Choroid plexus epithelial cell (primary cell): ENCODE measurements at regions not wholly inside any gene's neighbourhood (a gene's known extent, or its start where the extent isn't known, plus 50 kb on each side); places are given as distances from the start of the nearest gene placed in this dataset.
A peak's percentile ranks its signal among the peaks of the same experiment; 100 is the strongest.

ENCODE experiments used
- DNase-seq: peaks from one replicate; pipeline ENCODE4 v3.0.0-alpha.2; 2010; ENCODE audit warnings: low read depth
- H3K4me3 ChIP-seq: 2 replicates; pipeline ENCODE4 v1.5.1; 2011; ENCODE audit warnings: low read depth, mild to moderate bottlenecking, control low read depth, low read length, moderate library complexity
- CTCF ChIP-seq: conservative IDR thresholded peaks from 2 replicates; pipeline ENCODE4 v1.5.1; 2011; ENCODE audit warnings: low read depth, mild to moderate bottlenecking, control low read depth, inconsistent platforms, low read length, moderate library complexity

- TF ChIP-seq CTCF = no peak
- peak; percentile 54 for DNase-seq
- H3K4me3 ChIP-seq = no peak overlapping the region
Measured at GRCh38 chr18:67794521-67794920, 278.0 kb upstream of the DSEL start.

- no peak overlapping the region for H3K4me3 ChIP-seq
- TF ChIP-seq CTCF = no peak
- no peak for DNase-seq
Measured at GRCh38 chr18:67790527-67790926, 274.0 kb upstream of the DSEL start.

GRCh38 chr18:67789165-67789545, 272.6 kb upstream of the DSEL start:
- TF ChIP-seq CTCF = no peak
- no peak for DNase-seq
- no peak overlapping the region for H3K4me3 ChIP-seq

GRCh38 chr18:67788310-67789164, 272.0 kb upstream of the DSEL start:
- no peak overlapping the region for H3K4me3 ChIP-seq
- TF ChIP-seq CTCF = no peak
- DNase-seq = no peak

GRCh38 chr18:67783196-67783946, 266.9 kb upstream of the DSEL start:
- peak; percentile 85 for DNase-seq
- no peak overlapping the region for H3K4me3 ChIP-seq
- no peak for TF ChIP-seq CTCF

GRCh38 chr18:67778016-67778415, 261.5 kb upstream of the DSEL start:
- no peak for TF ChIP-seq CTCF
- DNase-seq = no peak
- no peak overlapping the region for H3K4me3 ChIP-seq
